EH (cell line): ENCODE measurements at regions not wholly inside any gene's neighbourhood (a gene's known extent, or its start where the extent isn't known, plus 50 kb on each side); places are given as distances from the start of the nearest gene placed in this dataset.
A peak's percentile ranks its signal among the peaks of the same experiment; 100 is the strongest.

ENCODE experiments used
- DNase-seq: peaks from one replicate; pipeline ENCODE4 v3.0.0-alpha.2; 2015; ENCODE audit warnings: low read depth

GRCh38 chr12:95411466-95411865 lies 62.5 kb upstream of the METAP2 start:
- no peak for DNase-seq

- peak; percentile 98 for DNase-seq
Measured at GRCh38 chr12:95412482-95413311, 61.3 kb upstream of the METAP2 start.

DNA sequence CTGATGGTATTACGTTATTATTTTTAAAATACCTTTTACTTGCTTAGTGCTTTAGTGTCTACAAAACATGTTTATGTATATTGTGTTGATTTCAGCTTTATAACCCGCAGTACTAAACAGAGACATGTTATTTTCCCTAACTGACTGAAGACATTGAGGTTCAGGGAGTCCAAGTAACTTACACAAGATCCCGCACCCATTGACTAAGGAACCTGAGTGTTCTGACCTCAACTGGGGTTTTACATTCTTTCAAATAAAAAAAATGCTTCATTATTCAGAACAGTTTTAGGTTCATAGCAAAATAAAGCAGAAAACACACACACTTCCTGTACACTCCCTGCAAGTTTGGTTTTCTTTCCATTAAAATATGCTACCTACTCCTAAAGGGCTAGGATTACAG lies 60.4 kb upstream of the METAP2 start:
- DNase-seq: peak; percentile 51

- DNase-seq: no peak
Measured at GRCh38 chr12:95415451-95415850, 58.5 kb upstream of the METAP2 start.

GRCh38 chr12:95416111-95416636 lies 57.8 kb upstream of the METAP2 start:
- no peak for DNase-seq

GRCh38 chr12:95417372-95417771 lies 56.6 kb upstream of the METAP2 start:
- DNase-seq: no peak

DNA sequence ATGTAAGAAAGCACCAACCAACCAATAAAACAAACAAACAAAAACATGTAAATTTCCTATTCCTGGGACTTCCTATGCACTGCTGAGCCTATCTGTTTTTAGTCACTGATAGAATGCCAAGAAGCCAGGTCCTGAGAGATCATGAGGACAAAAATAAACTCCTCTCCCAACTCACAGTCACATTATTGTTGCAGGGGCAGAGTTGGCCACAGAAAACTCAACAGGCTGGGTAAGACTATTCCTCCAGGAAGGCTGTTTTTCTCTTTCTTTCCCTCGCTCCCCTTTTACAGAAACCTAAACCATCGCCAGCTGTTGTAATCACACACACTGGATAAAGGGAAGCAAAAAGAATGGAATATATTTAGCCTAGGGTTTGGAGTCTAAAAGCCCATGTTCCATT lies 55.8 kb upstream of the METAP2 start:
- DNase-seq: peak; percentile 24
